ENCODE measurements at regions not wholly inside any gene's neighbourhood (a gene's known extent, or its start where the extent isn't known, plus 50 kb on each side); places are given as distances from the start of the nearest gene placed in this dataset.

DNA sequence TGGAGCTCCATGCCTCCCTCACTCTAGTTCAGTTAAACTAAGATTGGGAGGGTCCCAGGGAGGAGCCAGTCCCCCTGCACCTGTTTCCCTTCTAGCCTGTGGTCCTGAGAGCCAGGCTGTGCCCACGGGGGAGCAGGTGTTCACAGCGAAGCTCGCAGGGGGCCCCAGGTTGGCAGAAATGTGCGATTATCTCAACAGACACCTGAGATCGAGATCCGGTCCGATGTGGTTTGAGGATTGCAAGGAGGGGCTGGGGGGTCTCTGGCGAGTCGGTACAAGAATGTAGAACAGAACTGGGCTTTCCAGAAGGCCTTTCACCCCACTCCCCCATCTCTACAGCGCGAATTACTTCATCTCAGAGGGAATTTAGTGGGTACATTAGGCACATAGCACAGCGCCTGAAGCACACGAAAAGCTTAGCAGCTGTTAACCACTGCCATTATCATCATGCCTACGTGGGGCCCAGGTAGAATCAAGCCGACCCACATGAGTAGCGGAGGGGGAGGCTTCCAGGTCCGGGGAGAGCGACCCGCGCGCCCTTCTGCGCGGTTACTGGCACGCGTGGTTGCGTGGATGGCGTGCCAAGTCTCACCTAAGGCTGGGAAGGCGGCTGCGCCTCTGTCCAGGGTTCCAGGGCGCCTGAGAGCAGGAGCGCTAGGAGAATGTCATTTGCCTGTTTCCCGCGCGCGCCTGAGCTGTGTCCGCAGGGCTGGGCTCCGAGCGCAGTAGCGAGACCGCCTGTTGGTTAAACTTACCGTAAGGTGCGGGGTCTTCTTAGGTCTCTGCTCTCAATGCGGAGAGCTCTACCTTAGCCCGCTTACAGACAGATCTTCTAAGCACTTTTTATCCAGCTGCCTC is 1539.5 kb upstream of the TMEM132C start:
- Histone ChIP-seq H3K4me3 (no peak overlapping the region), H3K27ac (no peak overlapping the region)
- DNase-seq (ENCODE audit: low spot score): no peak
- TF ChIP-seq, protein P1, sequence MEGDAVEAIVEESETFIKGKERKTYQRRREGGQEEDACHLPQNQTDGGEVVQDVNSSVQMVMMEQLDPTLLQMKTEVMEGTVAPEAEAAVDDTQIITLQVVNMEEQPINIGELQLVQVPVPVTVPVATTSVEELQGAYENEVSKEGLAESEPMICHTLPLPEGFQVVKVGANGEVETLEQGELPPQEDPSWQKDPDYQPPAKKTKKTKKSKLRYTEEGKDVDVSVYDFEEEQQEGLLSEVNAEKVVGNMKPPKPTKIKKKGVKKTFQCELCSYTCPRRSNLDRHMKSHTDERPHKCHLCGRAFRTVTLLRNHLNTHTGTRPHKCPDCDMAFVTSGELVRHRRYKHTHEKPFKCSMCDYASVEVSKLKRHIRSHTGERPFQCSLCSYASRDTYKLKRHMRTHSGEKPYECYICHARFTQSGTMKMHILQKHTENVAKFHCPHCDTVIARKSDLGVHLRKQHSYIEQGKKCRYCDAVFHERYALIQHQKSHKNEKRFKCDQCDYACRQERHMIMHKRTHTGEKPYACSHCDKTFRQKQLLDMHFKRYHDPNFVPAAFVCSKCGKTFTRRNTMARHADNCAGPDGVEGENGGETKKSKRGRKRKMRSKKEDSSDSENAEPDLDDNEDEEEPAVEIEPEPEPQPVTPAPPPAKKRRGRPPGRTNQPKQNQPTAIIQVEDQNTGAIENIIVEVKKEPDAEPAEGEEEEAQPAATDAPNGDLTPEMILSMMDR (IDR thresholded peaks at IDR 0.05): no peak

DNA sequence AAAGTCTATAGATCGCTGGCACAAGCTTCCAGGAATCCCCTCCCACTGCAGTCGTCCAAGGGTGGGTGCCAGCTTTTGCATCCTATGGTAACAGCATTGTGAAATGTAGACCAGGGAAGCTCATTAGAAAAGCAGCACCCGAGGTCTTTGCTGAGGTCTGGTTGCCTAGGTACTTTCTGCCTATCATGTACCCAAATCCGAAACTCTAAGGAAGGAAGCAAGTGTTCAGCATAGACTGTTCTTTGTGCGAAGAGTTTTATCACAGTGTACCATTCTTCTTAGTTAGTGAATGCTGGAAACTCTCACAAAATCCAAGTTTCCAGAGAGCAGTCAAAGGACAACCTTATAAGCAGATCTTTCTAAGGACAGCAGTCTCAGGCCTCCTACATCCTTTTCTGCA is 1532.7 kb upstream of the TMEM132C start:
- Histone ChIP-seq H3K4me3 (no peak overlapping the region), H3K27ac (no peak overlapping the region)
- DNase-seq (ENCODE audit: low spot score): no peak
- TF ChIP-seq, protein P1 (IDR thresholded peaks at IDR 0.05): no peak

DNA sequence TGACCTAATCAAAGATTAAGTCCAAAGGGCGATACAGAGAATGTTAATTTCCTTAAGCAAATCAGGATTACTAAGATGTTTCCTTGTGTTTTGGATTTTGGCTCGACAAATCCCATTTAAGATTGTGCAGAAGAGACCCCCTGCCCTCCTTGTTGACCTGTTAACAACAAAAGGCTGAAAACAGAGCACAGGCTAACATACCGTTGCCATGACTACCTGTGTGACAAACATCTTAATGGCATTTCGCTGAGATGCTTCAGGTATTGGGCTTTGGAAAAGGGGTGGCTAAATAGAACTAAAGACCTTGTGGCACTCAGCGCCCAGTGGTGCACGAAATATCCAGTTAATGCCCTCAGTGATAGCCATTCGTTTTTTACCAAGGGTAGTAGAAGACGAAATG is 1532.3 kb upstream of the TMEM132C start:
- TF ChIP-seq, protein P1 (IDR thresholded peaks at IDR 0.05): no peak
- Histone ChIP-seq H3K4me3 (no peak overlapping the region), H3K27ac (no peak overlapping the region)
- no peak for DNase-seq (ENCODE audit: low spot score)

DNA sequence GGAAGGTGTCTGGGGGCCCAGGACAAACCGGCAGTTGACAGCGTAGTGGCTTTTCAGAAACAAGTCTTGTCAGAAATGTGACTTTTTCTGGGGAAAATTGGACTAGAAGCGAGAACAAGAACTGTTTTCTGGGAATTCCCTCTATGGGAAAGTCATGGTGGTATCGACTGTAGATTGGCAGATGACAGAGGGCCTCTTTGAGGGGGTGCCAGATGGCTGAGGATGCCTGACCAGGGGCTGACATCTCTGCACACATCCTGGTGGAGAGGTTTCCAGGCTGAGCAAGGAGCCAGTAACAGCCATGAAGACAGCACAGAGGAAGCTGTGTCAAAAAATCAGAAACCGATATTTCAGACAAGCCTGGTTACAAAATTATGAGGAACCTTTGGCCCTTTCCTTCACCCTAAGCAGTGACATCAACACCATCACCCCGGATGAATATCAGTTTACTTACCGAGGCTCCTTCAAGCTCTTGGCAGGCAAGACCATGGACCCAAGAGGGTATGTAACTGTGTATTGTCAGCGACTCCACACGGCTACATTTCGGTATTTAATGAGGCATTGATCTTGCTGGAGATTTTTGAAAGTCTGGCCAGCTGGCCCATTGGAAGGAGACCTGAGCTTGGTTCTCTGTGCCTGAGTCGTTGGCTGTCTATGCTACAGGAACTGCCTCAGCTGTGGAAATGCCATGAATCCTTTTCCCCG is 1525.3 kb upstream of the TMEM132C start:
- Histone ChIP-seq H3K4me3 (no peak overlapping the region), H3K27ac (no peak overlapping the region)

DNA sequence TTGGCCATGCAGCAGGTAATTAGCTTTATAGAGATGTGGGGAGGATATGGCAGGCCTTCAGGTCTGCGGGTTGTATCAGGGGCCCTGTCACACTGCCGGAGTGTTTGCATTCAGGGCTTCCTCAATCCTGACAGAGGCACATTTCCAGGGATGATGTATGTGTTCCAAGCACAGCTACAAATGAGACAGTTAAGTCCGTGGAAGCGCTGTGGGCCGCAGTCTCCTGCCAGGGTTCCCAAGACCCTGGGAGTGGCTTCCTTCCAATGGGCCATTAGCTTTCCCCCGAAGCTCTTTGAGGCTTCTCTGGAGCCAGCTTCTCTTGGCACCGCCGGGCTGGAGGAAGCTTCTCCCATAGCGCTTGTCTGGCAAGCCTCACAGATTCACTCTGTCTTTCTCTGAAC is 1524.7 kb upstream of the TMEM132C start:
- H3K4me3 ChIP-seq: no peak overlapping the region
- no peak for DNase-seq (ENCODE audit: low spot score)
- TF ChIP-seq, protein P1 (IDR thresholded peaks at IDR 0.05): no peak
- no peak overlapping the region for H3K27ac ChIP-seq

More for the DNA sequence above, 1525.3 kb upstream of the TMEM132C start:
- TF ChIP-seq, protein P1 (IDR thresholded peaks at IDR 0.05): no peak
- no peak for DNase-seq (ENCODE audit: low spot score)

DNA sequence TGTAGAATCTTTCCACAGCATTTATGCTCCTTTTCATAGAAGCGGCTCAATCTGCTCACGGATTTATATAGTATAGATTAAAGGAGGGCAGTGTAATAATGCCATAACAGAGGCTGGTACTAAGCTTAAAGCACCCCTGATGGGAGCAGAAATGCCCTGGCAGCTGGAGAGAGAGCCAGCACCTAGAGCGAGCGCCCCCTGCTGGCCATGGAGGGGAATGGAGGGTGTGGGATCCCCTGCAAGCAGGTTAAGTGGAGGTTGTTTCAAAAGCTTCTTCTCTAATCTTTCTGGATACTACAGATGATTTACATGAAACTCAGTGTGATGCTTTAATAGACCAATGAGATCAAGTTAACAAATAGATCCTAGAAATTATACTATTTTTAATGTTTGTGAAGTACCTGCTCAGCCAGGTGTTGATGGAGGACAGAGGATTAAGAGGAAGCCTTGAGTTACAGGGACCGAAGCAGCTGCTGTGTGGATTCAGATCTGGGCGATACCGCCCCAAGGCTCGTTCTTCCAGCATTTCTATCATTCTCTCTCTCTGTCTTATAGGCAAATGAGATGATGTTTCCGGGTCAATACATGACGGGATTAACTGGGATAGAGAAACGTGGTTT is 1519.3 kb upstream of the TMEM132C start:
- Histone ChIP-seq H3K27ac (no peak overlapping the region), H3K4me3 (no peak overlapping the region)
- DNase-seq (ENCODE audit: low spot score): no peak
- TF ChIP-seq, protein P1 (IDR thresholded peaks at IDR 0.05): peak; percentile 44

All from coronary artery (tissue), 2 donors.